HepG2 (cell line): ENCODE measurements at regions not wholly inside any gene's neighbourhood (a gene's known extent, or its start where the extent isn't known, plus 50 kb on each side); places are given as distances from the start of the nearest gene placed in this dataset.

Experiments used
- ATAC-seq: fragments of 200-7000 bp; cut with Tn5 transposase; 3 replicates; pipeline ENCODE4 v1.9.1; 2020; ENCODE audit warnings: mild to moderate bottlenecking, moderate library complexity
- BruUV-seq: library from RNA; stranded (reverse); fragments of 400-500 nt; replicated peaks from 2 replicates; lab custom pipeline; 2021; lab: Mats Ljungman, UMichigan
- CTCF ChIA-PET: fragments of 300-600 bp; formaldehyde crosslinking; extraction: SDS; loops from one replicate; lab custom pipeline; 2021; ENCODE audit warnings: low total read pairs, inconsistent platforms, low intra/inter-chr PET ratio; lab: Yijun Ruan, JAX
- POLR2A ChIA-PET: fragments of 350-600 bp; sonication (Branson Sonifier 250); formaldehyde crosslinking; loops from one replicate; lab custom pipeline; 2020; ENCODE audit warnings: antibody characterized with exemption, inconsistent platforms; lab: Yijun Ruan, JAX
- DNase-seq: peaks from one replicate; pipeline ENCODE4 v3.0.0-alpha.2; 2015; ENCODE audit warnings: low spot score
- FAIRE-seq: peaks from 3 replicates; lab custom pipeline; 2011; peaks lifted over from hg19 to GRCh38; lab: Jason Lieb, UNC
- H2AFZ ChIP-seq: one replicate; pipeline ENCODE4 v1.6.1; 2011; ENCODE audit warnings: low read length, inconsistent platforms
- H3K27ac ChIP-seq: fragments of 300-600 bp; 3 replicates; pipeline ENCODE4 v1.8.0; 2011; ENCODE audit warnings: mixed run types, mild to moderate bottlenecking, mixed read lengths, low read length, inconsistent platforms; ENCODE audit not compliant: insufficient read depth; ENCODE audit errors: extremely low read length
- H3K27me3 ChIP-seq, 2 experiments: fragments of 200-600 bp in 1 of 2; 2 replicates in 1 of 2; 3 replicates in 1 of 2; pipeline versions ENCODE4 v1.6.0 to v1.8.0; 2011; ENCODE audit warnings: low read length in 2 of 2, mild to moderate bottlenecking in 2 of 2, moderate library complexity in 2 of 2, inconsistent platforms in 1 of 2; ENCODE audit not compliant: insufficient read depth in 2 of 2, control insufficient read depth in 1 of 2
- H3K36me3 ChIP-seq, 2 experiments: fragments of 200-600 bp in 1 of 2; replicated peaks in 1 of 2; 2 replicates in 1 of 2; 3 replicates in 1 of 2; pipeline versions ENCODE4 v1.5.1 to v1.8.0; 2011; ENCODE audit warnings: low read length in 2 of 2, inconsistent platforms in 1 of 2; ENCODE audit not compliant: insufficient read depth in 2 of 2, control insufficient read depth in 1 of 2
- H3K4me1 ChIP-seq: 2 replicates; pipeline ENCODE4 v1.5.1; 2012; ENCODE audit warnings: low read length, inconsistent platforms; ENCODE audit not compliant: insufficient read depth
- H3K4me2 ChIP-seq: 2 replicates; pipeline ENCODE4 v1.6.0; 2011; ENCODE audit warnings: low read depth, low read length, inconsistent platforms
- H3K4me3 ChIP-seq, 3 experiments: fragments of 200-600 bp in 1 of 3; sonication (generic), shearing (Covaris generic) in 1 of 3; replicated peaks in 1 of 3; 2 replicates each; pipeline ENCODE4 v1.5.1; 2011 to 2016; ENCODE audit warnings: low read length in 3 of 3, inconsistent platforms in 2 of 3, low read depth in 2 of 3, mild to moderate bottlenecking in 2 of 3, control low read depth in 1 of 3, mixed read lengths in 1 of 3; ENCODE audit not compliant: insufficient read depth in 1 of 3
- H3K79me2 ChIP-seq: one replicate; pipeline ENCODE4 v1.6.1; 2011; ENCODE audit warnings: low read length, inconsistent platforms; ENCODE audit not compliant: insufficient read depth
- H3K9ac ChIP-seq: 2 replicates; pipeline ENCODE4 v1.6.0; 2011; ENCODE audit warnings: mild to moderate bottlenecking, low read depth, low read length, inconsistent platforms; ENCODE audit not compliant: insufficient read depth
- H3K9me3 ChIP-seq: 2 replicates; pipeline ENCODE4 v1.5.1; 2012; ENCODE audit warnings: mild to moderate bottlenecking, low read length
- H4K20me1 ChIP-seq: 2 replicates; pipeline ENCODE4 v1.6.0; 2011; ENCODE audit warnings: inconsistent platforms, mild to moderate bottlenecking, low read length, moderate library complexity; ENCODE audit not compliant: insufficient read depth
- SP2 ChIP-seq: sonication (generic); formaldehyde crosslinking; IDR thresholded peaks from 2 replicates; pipeline ENCODE4 v1.5.1; 2020; ENCODE audit warnings: mild to moderate bottlenecking, missing genetic modification reagents
- ZNF256 ChIP-seq: sonication (generic); formaldehyde crosslinking; conservative IDR thresholded peaks from 2 replicates; pipeline ENCODE4 v1.4.0; 2020; ENCODE audit warnings: missing genetic modification reagents
- ZNF274 ChIP-seq: sonication (generic); formaldehyde crosslinking; IDR thresholded peaks from 2 replicates; pipeline ENCODE4 v1.5.1; 2020; ENCODE audit warnings: mild to moderate bottlenecking, missing genetic modification reagents
- ZNF329 ChIP-seq: sonication (generic); formaldehyde crosslinking; IDR thresholded peaks from 2 replicates; pipeline ENCODE4 v1.9.0; 2021; ENCODE audit warnings: low read depth, mild to moderate bottlenecking, missing genetic modification reagents
- ZNF552 ChIP-seq: sonication (generic); formaldehyde crosslinking; IDR thresholded peaks from 2 replicates; pipeline ENCODE4 v1.9.0; 2022; ENCODE audit warnings: missing genetic modification reagents, mild to moderate bottlenecking, borderline replicate concordance
- ZNF747 ChIP-seq: sonication (generic); formaldehyde crosslinking; IDR thresholded peaks from 2 replicates; pipeline ENCODE4 v1.8.1; 2023; ENCODE audit warnings: missing genetic modification reagents, mild to moderate bottlenecking, borderline replicate concordance
- ZSCAN12 ChIP-seq: sonication (generic); formaldehyde crosslinking; IDR thresholded peaks from 2 replicates; pipeline ENCODE4 v1.9.0; 2021; ENCODE audit warnings: mild to moderate bottlenecking, missing genetic modification reagents
- WGBS: methylation state at CpG from one replicate; pipeline ENCODE4 v1.1.6; 2017; ENCODE audit warnings: low lambda C conversion rate; 5-methylcytosine and 5-hydroxymethylcytosine counted together
- in situ Hi-C: cut with HindIII; loops from 2 replicates; pipeline ENCODE4 v1.10.0; 2017; ENCODE audit warnings: low pct_unique_long_range_greater_than_20kb; ENCODE audit not compliant: extremely low pct_ligation_motif_present
- intact Hi-C: fragments of 100-400 bp; cut with micrococcal nuclease; formaldehyde crosslinking; loops from one replicate; pipeline ENCODE4 v1.10.0; 2022; ENCODE audit not compliant: unreplicated experiment
- TF ChIP-seq, protein P1 (sequence below): sonication (generic); formaldehyde crosslinking; IDR thresholded peaks from 2 replicates; pipeline ENCODE4 v1.5.0; 2020; ENCODE audit warnings: missing genetic modification reagents, mild to moderate bottlenecking, borderline replicate concordance
- TF ChIP-seq, protein P2 (sequence below): sonication (generic); formaldehyde crosslinking; IDR thresholded peaks from 2 replicates; pipeline ENCODE4 v1.8.0; 2023; ENCODE audit warnings: mild to moderate bottlenecking, missing genetic modification reagents

DNA sequence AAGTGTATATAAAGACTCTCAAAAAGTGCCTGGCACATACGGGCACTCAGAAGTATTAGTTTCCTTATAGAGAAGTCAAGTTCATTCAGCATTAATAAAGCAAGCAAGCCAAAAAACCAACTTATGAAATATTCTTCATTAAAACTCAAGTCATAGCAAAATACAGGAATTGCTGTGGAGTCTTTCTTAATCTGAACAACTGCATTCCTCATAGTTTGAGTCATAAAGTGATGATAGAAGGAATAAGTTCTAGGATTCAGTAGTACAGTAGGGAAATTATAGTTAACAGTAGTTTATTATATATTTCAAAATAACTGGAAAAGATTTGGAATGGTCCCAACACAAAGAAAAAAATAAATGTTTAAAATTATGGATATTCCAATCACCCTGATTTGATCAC lies 200.3 kb downstream of the C11orf91 start:
- Histone ChIP-seq H3K36me3 (no peaks in the 10 kb centered on the region), H3K9me3 (no peaks in the 10 kb centered on the region), H3K4me2 (no peak overlapping the region), H3K79me2 (no peaks in the 10 kb centered on the region), H2AFZ (no peak overlapping the region), H4K20me1 (no peaks in the 10 kb centered on the region), H3K27me3 (no peaks in the 10 kb centered on the region), H3K4me1 (no peaks in the 10 kb centered on the region), H3K4me3 (no peak overlapping the region), H3K9ac (no peak overlapping the region), H3K27ac (no peak overlapping the region)
- CTCF ChIA-PET, result no interaction called here
- no TSS peak for BruUV-seq
- ATAC-seq (no peak), DNase-seq (no peak), FAIRE-seq (no peak)
- POLR2A ChIA-PET, result no interaction called here
- in situ Hi-C loops (no loop called here), intact Hi-C loops (no loop called here)
- 0% methylated on average over 1 of the region's 1 CpG for WGBS
- no peak for TF ChIP-seq ZNF552 (CRISPR knock-in tag)
- no peak for TF ChIP-seq ZSCAN12 (CRISPR knock-in tag)
- no peak for TF ChIP-seq SP2 (CRISPR knock-in tag)
- TF ChIP-seq, protein P1, sequence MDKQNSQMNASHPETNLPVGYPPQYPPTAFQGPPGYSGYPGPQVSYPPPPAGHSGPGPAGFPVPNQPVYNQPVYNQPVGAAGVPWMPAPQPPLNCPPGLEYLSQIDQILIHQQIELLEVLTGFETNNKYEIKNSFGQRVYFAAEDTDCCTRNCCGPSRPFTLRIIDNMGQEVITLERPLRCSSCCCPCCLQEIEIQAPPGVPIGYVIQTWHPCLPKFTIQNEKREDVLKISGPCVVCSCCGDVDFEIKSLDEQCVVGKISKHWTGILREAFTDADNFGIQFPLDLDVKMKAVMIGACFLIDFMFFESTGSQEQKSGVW, result no peak
- no peak for TF ChIP-seq ZNF274 (CRISPR knock-in tag)
- no peak for TF ChIP-seq ZNF747 (CRISPR knock-in tag)
- no peak for TF ChIP-seq ZNF256 (CRISPR knock-in tag)
- no peak for TF ChIP-seq ZNF329 (CRISPR knock-in tag)
- TF ChIP-seq, protein P2, sequence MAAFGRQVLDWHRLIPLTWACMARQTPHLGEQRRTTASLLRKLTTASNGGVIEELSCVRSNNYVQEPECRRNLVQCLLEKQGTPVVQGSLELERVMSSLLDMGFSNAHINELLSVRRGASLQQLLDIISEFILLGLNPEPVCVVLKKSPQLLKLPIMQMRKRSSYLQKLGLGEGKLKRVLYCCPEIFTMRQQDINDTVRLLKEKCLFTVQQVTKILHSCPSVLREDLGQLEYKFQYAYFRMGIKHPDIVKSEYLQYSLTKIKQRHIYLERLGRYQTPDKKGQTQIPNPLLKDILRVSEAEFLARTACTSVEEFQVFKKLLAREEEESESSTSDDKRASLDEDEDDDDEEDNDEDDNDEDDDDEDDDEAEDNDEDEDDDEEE, result no peak
